ENCODE measurements at regions not wholly inside any gene's neighbourhood (a gene's known extent, or its start where the extent isn't known, plus 50 kb on each side); places are given as distances from the start of the nearest gene placed in this dataset.
A peak's percentile ranks its signal among the peaks of the same experiment; 100 is the strongest.

- peak; percentile 41 for DNase-seq (ENCODE audit: low spot score)
- POLR2A ChIA-PET (ENCODE audit: low non-redundant PET): no interaction called here
- Histone ChIP-seq H3K9me3 (ENCODE audit: low read depth, low read length, poor library complexity, severe bottlenecking) (no peaks in the 10 kb centered on the region), H3K4me1 (ENCODE audit: insufficient read depth, low read length, poor library complexity, severe bottlenecking) (no peaks in the 10 kb centered on the region), H3K4me3 (ENCODE audit: low read depth, low read length, poor library complexity, severe bottlenecking) (no peak overlapping the region), H3K36me3 (ENCODE audit: insufficient read depth, low read length, poor library complexity, severe bottlenecking) (no peaks in the 10 kb centered on the region), H3K27ac (ENCODE audit: low read depth, low read length, poor library complexity, severe bottlenecking) (no peak overlapping the region), H3K27me3 (replicated peaks; ENCODE audit: insufficient read depth, low read depth, low read length, poor library complexity) (no peaks in the 10 kb centered on the region)
- TF ChIP-seq CTCF (conservative IDR thresholded peaks at IDR 0.05; ENCODE audit: low read depth, low read length) (peak; percentile 65), EZH2 (IDR thresholded peaks at IDR 0.05; ENCODE audit: borderline replicate concordance, low read depth, low read length, poor library complexity, severe bottlenecking) (no peak)
- CTCF ChIA-PET: interaction anchor here (0.5 to 0.6 kb wide), 2 partner anchors 10 to 145 kb away, joined by 3 read pairs; no protein-coding TSS in a partner anchor
- intact Hi-C loops (cut with micrococcal nuclease; ENCODE audit: unreplicated experiment): no loop called here
- BruUV-seq (replicated peaks): no TSS peak
Measured at GRCh38 chr4:121277194-121278105, 103.4 kb downstream of the QRFPR start.

- BruUV-seq (replicated peaks): no TSS peak
- ChIA-PET POLR2A (ENCODE audit: low non-redundant PET) (no interaction called here), CTCF (no interaction called here)
- TF ChIP-seq CTCF (conservative IDR thresholded peaks at IDR 0.05; ENCODE audit: low read depth, low read length) (no peak), EZH2 (IDR thresholded peaks at IDR 0.05; ENCODE audit: borderline replicate concordance, low read depth, low read length, poor library complexity, severe bottlenecking) (no peak)
- intact Hi-C loops (cut with micrococcal nuclease; ENCODE audit: unreplicated experiment): no loop called here
- H3K36me3 ChIP-seq (ENCODE audit: insufficient read depth, low read length, poor library complexity, severe bottlenecking): no peaks in the 10 kb centered on the region
- no peaks in the 10 kb centered on the region for H3K9me3 ChIP-seq (ENCODE audit: low read depth, low read length, poor library complexity, severe bottlenecking)
- H3K27ac ChIP-seq (ENCODE audit: low read depth, low read length, poor library complexity, severe bottlenecking): no peak overlapping the region
- no peaks in the 10 kb centered on the region for H3K27me3 ChIP-seq (replicated peaks; ENCODE audit: insufficient read depth, low read depth, low read length, poor library complexity)
- no peaks in the 10 kb centered on the region for H3K4me1 ChIP-seq (ENCODE audit: insufficient read depth, low read length, poor library complexity, severe bottlenecking)
- DNase-seq (ENCODE audit: low spot score): no peak
- no peak overlapping the region for H3K4me3 ChIP-seq (ENCODE audit: low read depth, low read length, poor library complexity, severe bottlenecking)
Measured at GRCh38 chr4:121273191-121273590, 107.6 kb downstream of the QRFPR start.

GRCh38 chr4:121272526-121272925, 108.3 kb downstream of the QRFPR start:
- no peaks in the 10 kb centered on the region for H3K4me1 ChIP-seq (ENCODE audit: insufficient read depth, low read length, poor library complexity, severe bottlenecking)
- peak; percentile 8 for DNase-seq (ENCODE audit: low spot score)
- intact Hi-C loops (cut with micrococcal nuclease; ENCODE audit: unreplicated experiment): no loop called here
- H3K27ac ChIP-seq (ENCODE audit: low read depth, low read length, poor library complexity, severe bottlenecking): no peak overlapping the region
- no peaks in the 10 kb centered on the region for H3K9me3 ChIP-seq (ENCODE audit: low read depth, low read length, poor library complexity, severe bottlenecking)
- no TSS peak for BruUV-seq (replicated peaks)
- TF ChIP-seq CTCF (conservative IDR thresholded peaks at IDR 0.05; ENCODE audit: low read depth, low read length) (no peak), EZH2 (IDR thresholded peaks at IDR 0.05; ENCODE audit: borderline replicate concordance, low read depth, low read length, poor library complexity, severe bottlenecking) (no peak)
- H3K4me3 ChIP-seq (ENCODE audit: low read depth, low read length, poor library complexity, severe bottlenecking): no peak overlapping the region
- no peaks in the 10 kb centered on the region for H3K27me3 ChIP-seq (replicated peaks; ENCODE audit: insufficient read depth, low read depth, low read length, poor library complexity)
- no peaks in the 10 kb centered on the region for H3K36me3 ChIP-seq (ENCODE audit: insufficient read depth, low read length, poor library complexity, severe bottlenecking)
- CTCF ChIA-PET: interaction anchor here (0.6 kb wide), 1 partner anchor 27 kb away, joined by 5 read pairs; no protein-coding TSS in a partner anchor
- POLR2A ChIA-PET (ENCODE audit: low non-redundant PET): no interaction called here

Measured in A673 (cell line).